HuH-7 (cell line): ENCODE measurements at regions not wholly inside any gene's neighbourhood (a gene's known extent, or its start where the extent isn't known, plus 50 kb on each side); places are given as distances from the start of the nearest gene placed in this dataset.
"Not testable (repeated sequence)": the region's sequence is repeated elsewhere in the genome, so short reads cannot be mapped to it uniquely, and the experiment has no call there.

ENCODE experiments used
- DNase-seq: peaks from one replicate; pipeline ENCODE4 v3.0.0; 2011; ENCODE audit warnings: low spot score

DNA sequence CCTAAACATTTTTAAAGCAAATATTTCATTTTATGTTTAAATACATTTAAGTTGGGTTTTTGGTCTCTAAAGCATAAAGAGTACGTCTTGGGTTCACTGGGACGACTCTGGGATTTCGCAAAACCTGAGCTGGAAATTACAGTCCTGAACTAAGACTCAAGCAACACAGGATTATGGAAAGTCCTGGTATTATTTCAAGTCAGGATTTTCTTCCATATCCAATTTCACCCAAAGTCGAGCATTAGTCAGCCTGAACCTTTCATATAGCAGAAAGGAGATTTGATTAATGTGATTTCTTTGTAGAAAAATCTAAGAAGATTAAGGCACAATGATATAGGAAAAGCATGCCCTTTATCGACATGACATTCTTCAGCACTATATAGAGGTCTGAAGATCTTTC, 100.0 kb downstream of the MTERF1 start:
- DNase-seq = no peak

DNA sequence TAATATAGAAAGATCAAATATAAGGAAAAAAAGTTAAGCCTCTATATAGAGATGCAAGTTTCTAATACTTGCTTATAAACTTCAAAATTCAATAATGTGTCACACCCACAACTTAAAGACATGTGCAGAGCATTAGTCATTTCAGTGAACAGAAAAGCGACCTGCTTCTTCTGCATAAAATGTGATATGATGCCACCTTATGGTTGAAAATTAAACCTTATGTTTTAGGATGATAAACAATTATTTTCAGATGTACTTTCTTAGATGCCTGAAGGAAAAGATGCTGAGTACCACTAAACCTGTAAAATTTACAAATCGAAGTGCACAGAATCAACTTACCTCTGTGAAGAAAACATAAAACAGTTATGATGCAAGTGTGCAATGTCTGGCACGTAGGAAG, 96.0 kb downstream of the MTERF1 start:
- DNase-seq = peak; percentile 23

DNA sequence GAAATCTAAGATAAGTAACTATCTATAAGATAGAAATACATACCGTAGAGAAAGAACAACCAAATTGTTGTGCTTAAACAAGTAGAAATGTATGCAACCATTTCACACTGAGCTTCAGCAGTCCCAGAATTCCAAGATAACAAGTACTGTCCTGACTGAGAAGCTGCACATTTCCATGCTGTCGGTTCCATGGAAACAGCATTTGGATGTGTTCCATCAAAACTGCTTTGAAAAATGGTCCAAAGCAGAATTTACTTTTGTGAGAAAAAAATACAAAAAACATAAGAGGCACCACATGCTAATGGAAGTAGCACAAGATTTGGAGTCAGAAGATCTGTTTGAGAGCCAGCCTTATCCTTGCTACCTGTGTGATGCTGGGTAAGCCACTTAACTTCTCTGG, 92.6 kb downstream of the MTERF1 start:
- no peak for DNase-seq

DNA sequence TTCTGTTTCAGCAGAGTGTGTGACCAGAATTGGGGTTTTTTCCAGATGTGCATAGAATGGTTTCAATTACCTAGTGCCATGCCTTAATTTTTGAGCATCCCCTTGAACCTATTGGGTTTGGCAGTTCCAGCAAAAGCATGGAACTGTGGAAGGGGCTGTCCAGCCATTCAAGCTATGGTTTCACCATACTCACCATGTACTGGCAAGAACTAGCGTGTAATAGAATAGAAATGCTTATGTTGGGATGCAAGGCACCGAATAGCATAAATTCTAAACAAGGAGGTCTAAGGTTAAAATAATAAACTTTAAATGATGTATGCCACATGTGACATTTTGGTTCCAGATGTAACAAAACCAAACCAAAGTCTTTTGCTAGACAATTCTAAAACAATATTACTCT, 91.4 kb downstream of the MTERF1 start:
- DNase-seq = no peak

DNA sequence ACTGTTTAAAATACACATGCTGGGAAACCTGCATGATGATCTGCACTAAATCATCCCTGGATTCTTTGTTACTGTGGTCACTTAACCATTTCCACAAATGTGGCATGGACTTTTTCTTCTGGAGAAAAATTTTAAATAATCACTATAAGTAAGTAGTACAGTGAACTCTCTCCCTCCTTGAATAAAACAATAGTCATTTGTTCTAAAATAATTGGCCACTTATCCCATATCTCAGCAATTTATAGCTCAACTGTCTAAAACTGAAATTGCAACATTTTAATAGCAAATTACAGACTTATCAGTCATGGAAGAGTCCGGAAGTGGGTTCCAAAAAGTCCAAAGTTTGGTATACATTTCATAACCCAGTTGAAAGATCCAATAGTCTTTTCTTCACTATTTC, 90.9 kb downstream of the MTERF1 start:
- DNase-seq = no peak

DNA sequence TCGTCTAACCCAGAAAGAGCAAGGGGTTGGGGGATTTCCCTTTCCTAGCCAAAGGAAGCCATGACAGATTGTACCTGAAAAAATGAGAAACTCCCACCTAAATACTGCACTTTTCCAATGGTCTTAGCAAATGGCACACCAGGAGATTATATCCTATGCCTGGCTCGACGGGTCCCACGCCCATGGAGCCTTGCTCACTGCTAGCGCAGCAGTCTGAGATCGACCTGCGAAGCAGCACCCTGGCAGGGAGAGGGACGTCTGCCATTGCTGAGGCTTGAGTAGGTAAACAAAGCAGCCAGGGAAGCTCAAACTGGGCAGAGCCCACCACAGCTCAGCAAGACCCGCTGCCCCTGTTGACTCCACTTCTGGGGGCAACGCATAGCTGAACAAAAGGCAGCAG, 89.9 kb downstream of the MTERF1 start:
- DNase-seq = not testable (repeated sequence)

DNA sequence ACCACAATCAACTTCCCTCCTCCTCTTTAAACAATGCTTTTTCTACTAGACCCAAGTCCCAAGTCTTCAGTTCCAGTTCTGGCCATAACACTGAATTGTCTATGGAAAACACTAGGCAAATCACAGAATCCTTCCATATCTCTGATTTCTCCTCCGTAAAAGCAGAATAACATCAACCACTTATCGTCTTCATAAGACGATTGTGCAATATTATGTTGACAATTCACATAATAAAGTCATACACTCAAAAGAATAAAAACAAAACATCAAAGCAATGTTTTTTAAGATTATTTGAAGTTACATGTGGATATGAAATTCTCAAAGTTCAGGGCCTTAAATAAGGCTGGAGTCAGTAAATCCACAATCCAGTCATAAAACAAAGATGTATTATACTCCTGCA, 84.4 kb downstream of the MTERF1 start:
- DNase-seq = no peak

DNA sequence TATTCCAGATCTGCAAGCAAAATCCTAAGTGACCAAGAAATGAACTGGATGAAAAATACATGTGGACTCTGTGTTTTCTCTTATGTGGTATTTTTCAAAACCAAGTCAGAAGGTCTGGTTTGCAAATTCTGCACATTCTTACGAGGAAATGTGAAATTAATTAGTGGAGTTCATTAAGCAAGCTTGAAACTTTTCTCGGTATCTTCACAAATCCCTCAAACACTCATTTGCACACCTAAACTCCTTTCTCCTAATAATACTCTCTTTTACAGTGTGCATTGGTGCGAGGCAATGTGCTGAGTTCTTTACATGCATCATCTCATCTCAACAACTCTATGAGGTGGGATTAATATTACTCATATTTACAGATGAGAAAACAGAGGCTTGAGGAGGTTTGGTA, 82.1 kb downstream of the MTERF1 start:
- no peak for DNase-seq

DNA sequence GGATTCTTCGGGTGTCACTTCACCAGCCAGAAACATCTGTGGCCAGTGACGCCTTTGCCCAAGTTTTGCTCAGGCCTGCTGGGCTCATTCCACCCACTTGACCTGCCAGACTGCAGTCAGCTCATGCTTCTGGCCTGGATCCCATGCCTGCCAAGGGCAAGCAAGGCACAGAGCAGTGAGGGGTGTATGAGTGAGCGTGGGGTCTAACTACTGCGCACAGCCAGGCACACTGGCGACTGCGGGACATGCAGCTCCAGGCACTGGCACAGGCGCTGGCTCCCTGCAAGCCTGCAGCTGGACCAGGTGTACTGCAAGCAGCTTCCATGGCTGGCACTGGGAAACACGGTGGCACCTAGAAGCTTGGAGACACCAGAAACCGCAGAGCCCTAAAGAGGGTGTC, 80.1 kb downstream of the MTERF1 start:
- DNase-seq = no peak

DNA sequence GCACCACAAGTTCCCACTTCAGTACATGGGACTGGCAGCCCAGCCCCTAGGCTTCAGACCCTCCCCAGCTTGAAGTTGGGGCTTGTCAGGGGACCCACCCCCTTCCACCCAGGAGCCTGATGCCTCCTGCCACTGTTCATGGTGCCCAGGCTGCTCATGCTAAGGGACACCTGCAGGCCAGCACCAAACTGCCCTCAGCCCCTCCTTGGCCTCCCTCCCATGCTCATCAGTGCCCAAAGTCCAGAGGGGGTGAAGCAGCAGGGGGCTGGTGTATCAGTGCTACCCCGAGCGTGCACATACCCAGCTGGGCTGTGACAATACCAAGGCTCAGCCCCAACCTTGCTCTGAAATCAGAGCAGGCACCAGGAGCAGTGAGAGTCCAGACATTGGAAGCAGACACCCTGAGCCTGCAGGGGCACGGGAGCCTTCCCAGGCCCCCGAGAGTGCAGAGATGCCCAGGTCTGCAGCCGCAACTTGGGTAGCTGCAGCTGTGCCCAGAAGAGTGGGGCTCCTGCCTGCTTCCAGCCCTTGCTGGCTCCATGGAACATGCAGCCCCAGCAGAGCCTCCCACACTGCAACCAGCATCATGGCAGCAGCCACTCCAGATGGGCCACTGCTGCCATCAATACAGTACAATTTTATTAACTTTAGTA, 79.0 kb downstream of the MTERF1 start:
- DNase-seq = no peak

DNA sequence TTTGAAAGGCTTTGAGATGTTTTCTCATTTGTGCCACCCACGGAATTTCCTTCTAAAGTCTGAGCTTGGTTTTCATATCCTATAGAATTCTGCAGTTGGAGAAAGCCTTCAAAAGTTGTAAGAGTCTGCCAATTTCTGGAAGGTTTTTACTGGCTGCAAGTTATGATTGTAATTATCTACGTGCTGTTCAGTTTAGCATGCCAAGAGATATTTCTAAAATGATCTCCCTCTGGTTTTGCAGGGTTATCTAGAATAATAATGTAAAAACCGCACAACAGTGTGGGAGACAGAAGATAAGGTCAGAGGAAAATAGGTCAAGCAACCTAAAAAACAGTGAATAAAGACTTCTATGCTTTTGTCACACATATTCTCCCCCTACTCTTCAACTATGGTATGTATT, 69.3 kb downstream of the MTERF1 start:
- no peak for DNase-seq

DNA sequence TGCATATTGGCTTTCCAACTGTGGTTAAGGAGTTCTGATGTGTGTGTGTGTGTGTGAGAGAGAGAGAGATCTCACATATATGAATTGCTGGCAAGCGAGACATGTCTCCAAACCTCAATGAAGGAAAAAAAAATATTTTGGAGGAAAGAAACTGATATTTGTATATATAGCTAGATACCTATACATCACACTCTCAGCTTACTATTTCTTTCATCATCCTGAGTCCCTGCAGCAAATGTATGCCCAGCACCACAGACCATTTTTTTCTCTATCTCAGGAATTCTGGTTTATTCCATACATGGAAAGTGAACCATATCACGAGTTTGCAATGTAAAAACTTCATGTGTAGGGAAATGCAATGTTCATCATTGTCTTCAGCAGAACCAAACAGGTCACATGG, 68.9 kb downstream of the MTERF1 start:
- DNase-seq = no peak

DNA sequence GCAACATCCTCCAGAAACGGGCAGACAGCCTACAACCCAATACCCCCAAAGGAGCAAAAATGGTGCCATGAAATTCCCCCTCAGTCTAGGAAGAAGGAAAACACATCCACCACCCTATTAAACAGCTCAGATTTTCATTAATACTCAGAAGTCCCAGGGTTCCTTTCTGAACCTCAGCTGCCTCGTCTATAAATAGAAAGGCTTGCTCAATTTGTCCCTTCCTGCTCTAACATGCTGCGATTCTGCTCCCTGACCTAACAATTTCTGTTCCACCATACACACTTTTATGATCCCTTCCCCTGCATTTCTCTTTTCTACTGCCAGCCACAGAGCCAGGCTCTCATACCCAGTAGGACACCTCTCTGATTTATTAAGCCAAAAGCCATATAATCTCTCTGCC, 68.1 kb downstream of the MTERF1 start:
- DNase-seq = no peak

DNA sequence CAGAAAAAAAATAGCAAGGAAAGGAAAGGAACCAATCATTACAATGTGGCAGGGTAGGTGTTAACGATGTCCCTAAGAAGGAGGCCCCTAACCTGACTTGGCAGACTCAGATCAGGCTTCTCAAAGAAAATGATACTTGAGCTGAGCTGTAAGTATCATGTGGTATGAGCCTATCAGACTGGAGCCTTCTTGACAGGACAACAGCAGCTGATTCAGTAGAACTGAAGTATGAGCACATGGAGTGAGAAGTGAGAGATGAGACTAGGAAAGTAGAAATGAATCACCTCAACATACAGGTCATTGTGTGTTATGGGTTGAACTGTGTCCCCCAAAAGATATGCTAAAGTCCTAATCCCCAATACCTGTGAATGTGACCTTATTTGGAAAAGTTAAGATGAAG, 66.3 kb downstream of the MTERF1 start:
- DNase-seq = no peak
